ENCODE measurements at regions not wholly inside any gene's neighbourhood (a gene's known extent, or its start where the extent isn't known, plus 50 kb on each side); places are given as distances from the start of the nearest gene placed in this dataset.

DNA sequence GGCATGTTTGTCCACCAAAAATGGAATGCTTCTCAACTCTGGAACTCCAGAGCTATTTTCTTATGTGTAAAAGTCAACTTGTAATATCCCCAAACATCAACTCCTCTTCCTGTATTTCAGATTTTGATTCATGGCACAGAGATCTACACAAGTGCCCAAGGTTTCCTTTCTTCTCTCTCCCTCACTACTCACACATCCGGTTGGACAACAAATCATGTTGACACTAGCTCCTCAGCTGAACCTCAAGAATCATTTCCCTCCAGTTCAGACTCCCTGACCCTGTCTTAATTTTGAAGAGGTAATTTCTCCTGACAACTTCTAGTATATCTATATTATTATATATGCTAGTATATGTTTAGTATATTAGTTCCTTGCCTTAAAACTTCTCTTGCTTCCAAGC, 485.4 kb upstream of the CCDC196 start:
- no peaks in the 10 kb centered on the region for H3K27me3 ChIP-seq (ENCODE audit: control insufficient read depth, insufficient read depth, low read length)
- DNase-seq (no peak), ATAC-seq (ENCODE audit: low read depth) (no peak)
- no peak overlapping the region for H2BK15ac ChIP-seq (ENCODE audit: low read depth, low read length)
- no peak overlapping the region for H2BK5ac ChIP-seq (ENCODE audit: low read depth, low read length, poor library complexity, severe bottlenecking)
- H3K18ac ChIP-seq (ENCODE audit: low read depth, low read length), result no peak overlapping the region
- H3K4me3 ChIP-seq (ENCODE audit: insufficient read depth, low read depth, low read length), result no peak overlapping the region
- no peak overlapping the region for H4K91ac ChIP-seq (ENCODE audit: insufficient read depth, low read depth, low read length)
- H2AFZ ChIP-seq (replicated peaks; ENCODE audit: low read length, poor library complexity), result no peak overlapping the region
- H3K9me1 ChIP-seq (ENCODE audit: insufficient read depth, low read length), result no peaks in the 10 kb centered on the region
- no peak overlapping the region for H3K4me2 ChIP-seq (ENCODE audit: low read depth, low read length)
- no peaks in the 10 kb centered on the region for H3K36me3 ChIP-seq (ENCODE audit: control insufficient read depth, insufficient read depth, low read length)
- no peak overlapping the region for H2AK9ac ChIP-seq (replicated peaks; ENCODE audit: low read depth, low read length, poor library complexity)
- H3K14ac ChIP-seq (replicated peaks; ENCODE audit: low read depth, low read length), result no peak overlapping the region
- TF ChIP-seq, protein P1, sequence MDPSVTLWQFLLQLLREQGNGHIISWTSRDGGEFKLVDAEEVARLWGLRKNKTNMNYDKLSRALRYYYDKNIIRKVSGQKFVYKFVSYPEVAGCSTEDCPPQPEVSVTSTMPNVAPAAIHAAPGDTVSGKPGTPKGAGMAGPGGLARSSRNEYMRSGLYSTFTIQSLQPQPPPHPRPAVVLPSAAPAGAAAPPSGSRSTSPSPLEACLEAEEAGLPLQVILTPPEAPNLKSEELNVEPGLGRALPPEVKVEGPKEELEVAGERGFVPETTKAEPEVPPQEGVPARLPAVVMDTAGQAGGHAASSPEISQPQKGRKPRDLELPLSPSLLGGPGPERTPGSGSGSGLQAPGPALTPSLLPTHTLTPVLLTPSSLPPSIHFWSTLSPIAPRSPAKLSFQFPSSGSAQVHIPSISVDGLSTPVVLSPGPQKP (IDR thresholded peaks at IDR 0.05; ENCODE audit: borderline replicate concordance, low read depth, low read length), result no peak
- no peak for TF ChIP-seq RFX5 (IDR thresholded peaks at IDR 0.05; ENCODE audit: low read depth, low read length)
- no peak for TF ChIP-seq CHD1 (IDR thresholded peaks at IDR 0.05; ENCODE audit: low read depth, low read length)
- no peak for TF ChIP-seq NFE2L2 (IDR thresholded peaks at IDR 0.05; ENCODE audit: low read depth, low read length)
- no peak for TF ChIP-seq MAFK (IDR thresholded peaks at IDR 0.05; ENCODE audit: low read depth, low read length)
- TF ChIP-seq MXI1 (IDR thresholded peaks at IDR 0.05; ENCODE audit: borderline replicate concordance, low read depth, low read length), result no peak
- no peak for TF ChIP-seq MAZ (IDR thresholded peaks at IDR 0.05; ENCODE audit: borderline replicate concordance, low read depth, low read length)
- TF ChIP-seq, protein P2, sequence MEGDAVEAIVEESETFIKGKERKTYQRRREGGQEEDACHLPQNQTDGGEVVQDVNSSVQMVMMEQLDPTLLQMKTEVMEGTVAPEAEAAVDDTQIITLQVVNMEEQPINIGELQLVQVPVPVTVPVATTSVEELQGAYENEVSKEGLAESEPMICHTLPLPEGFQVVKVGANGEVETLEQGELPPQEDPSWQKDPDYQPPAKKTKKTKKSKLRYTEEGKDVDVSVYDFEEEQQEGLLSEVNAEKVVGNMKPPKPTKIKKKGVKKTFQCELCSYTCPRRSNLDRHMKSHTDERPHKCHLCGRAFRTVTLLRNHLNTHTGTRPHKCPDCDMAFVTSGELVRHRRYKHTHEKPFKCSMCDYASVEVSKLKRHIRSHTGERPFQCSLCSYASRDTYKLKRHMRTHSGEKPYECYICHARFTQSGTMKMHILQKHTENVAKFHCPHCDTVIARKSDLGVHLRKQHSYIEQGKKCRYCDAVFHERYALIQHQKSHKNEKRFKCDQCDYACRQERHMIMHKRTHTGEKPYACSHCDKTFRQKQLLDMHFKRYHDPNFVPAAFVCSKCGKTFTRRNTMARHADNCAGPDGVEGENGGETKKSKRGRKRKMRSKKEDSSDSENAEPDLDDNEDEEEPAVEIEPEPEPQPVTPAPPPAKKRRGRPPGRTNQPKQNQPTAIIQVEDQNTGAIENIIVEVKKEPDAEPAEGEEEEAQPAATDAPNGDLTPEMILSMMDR (conservative IDR thresholded peaks at IDR 0.05; ENCODE audit: low read depth, low read length), result no peak
- TF ChIP-seq RAD21 (IDR thresholded peaks at IDR 0.05; ENCODE audit: low read length), result no peak
- no peak for TF ChIP-seq FOS (IDR thresholded peaks at IDR 0.05; ENCODE audit: low read depth, low read length)
- no peak for TF ChIP-seq RCOR1 (IDR thresholded peaks at IDR 0.05; ENCODE audit: insufficient replicate concordance, low read length)
- no peak for TF ChIP-seq CEBPB (IDR thresholded peaks at IDR 0.05; ENCODE audit: low read depth, low read length)
- no peak for TF ChIP-seq SMC3 (IDR thresholded peaks at IDR 0.05; ENCODE audit: low read depth, low read length)
- no peak for TF ChIP-seq BHLHE40 (IDR thresholded peaks at IDR 0.05; ENCODE audit: low read depth, low read length)
- TF ChIP-seq, protein P3, sequence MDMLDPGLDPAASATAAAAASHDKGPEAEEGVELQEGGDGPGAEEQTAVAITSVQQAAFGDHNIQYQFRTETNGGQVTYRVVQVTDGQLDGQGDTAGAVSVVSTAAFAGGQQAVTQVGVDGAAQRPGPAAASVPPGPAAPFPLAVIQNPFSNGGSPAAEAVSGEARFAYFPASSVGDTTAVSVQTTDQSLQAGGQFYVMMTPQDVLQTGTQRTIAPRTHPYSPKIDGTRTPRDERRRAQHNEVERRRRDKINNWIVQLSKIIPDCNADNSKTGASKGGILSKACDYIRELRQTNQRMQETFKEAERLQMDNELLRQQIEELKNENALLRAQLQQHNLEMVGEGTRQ (IDR thresholded peaks at IDR 0.05; ENCODE audit: low read depth, low read length), result no peak
- TF ChIP-seq POLR2A (IDR thresholded peaks at IDR 0.05; ENCODE audit: low read depth, low read length), result no peak
- ChIA-PET POLR2A (ENCODE audit: unreplicated experiment) (no interaction called here), CTCF (interaction anchor here (0.7 kb wide), 1 partner anchor 364 kb away, joined by 3 read pairs; no protein-coding TSS in a partner anchor)
- no peak overlapping the region for H4K8ac ChIP-seq (ENCODE audit: low read depth in 2 of 2, low read length in 2 of 2)
- no peaks in the 10 kb centered on the region for H4K20me1 ChIP-seq (ENCODE audit: insufficient read depth, low read length)
- H4K5ac ChIP-seq (ENCODE audit: low read depth, low read length), result no peak overlapping the region
- no peak overlapping the region for H3K56ac ChIP-seq (ENCODE audit: extremely low read depth, insufficient read depth, low read length)
- H3K27ac ChIP-seq (ENCODE audit: insufficient read depth, low read length), result no peak overlapping the region
- no peak overlapping the region for H3K4ac ChIP-seq (ENCODE audit: low read depth, low read length)
- WGBS, 2 experiments (ENCODE audit: extremely low coverage in 2 of 2, insufficient read length in 1 of 2), result no CpG with 5 or more reads among the region's 1 CpG
- H3K9me3 ChIP-seq (ENCODE audit: control insufficient read depth, insufficient read depth, low read length), result peaks cover 7% of the 10 kb centered on the region
- no peak overlapping the region for H2AK5ac ChIP-seq (ENCODE audit: low read depth, low read length)
- H3K4me1 ChIP-seq (ENCODE audit: control insufficient read depth, insufficient read depth, low read length), result no peaks in the 10 kb centered on the region
- intact Hi-C loops (cut with micrococcal nuclease) (no loop called here), in situ Hi-C loops (cut with MboI; ENCODE audit: low sequenced_read_pairs) (no loop called here), dilution Hi-C loops (cut with HindIII; ENCODE audit: low sequenced_read_pairs, unreplicated experiment) (no loop called here)
- H2BK120ac ChIP-seq (ENCODE audit: low read depth, low read length), result no peak overlapping the region
- H3K23ac ChIP-seq (ENCODE audit: low read depth, low read length), result no peak overlapping the region
- no TSS peak for BruUV-seq (replicated peaks)
- H3K9ac ChIP-seq (ENCODE audit: low read depth, low read length), result no peak overlapping the region
- H2BK20ac ChIP-seq (ENCODE audit: low read depth, low read length), result no peak overlapping the region
- no peaks in the 10 kb centered on the region for H3K79me1 ChIP-seq (ENCODE audit: low read depth in 1 of 2, low read length in 2 of 2)
